HepG2 (cell line): ENCODE measurements at regions not wholly inside any gene's neighbourhood (a gene's known extent, or its start where the extent isn't known, plus 50 kb on each side); places are given as distances from the start of the nearest gene placed in this dataset.

Experiments
- TF ChIP-seq, protein P1 (sequence below), 2 experiments: fragments of 450-650 bp in 1 of 2; sonication (generic) in 1 of 2; formaldehyde crosslinking in 1 of 2; IDR thresholded peaks; 2 replicates each; pipeline versions ENCODE4 v1.6.1 to v1.8.0; 2016 to 2022; ENCODE audit warnings: antibody characterized with exemption in 1 of 2, mild to moderate bottlenecking in 1 of 2, missing genetic modification reagents in 1 of 2
- TF ChIP-seq, protein P2 (sequence below): sonication (generic); formaldehyde crosslinking; IDR thresholded peaks from 2 replicates; pipeline ENCODE4 v1.4.0; 2020; ENCODE audit warnings: missing genetic modification reagents, low read depth, mild to moderate bottlenecking, borderline replicate concordance
- TF ChIP-seq, protein P3 (sequence below): sonication (generic); formaldehyde crosslinking; IDR thresholded peaks from 2 replicates; pipeline ENCODE4 v1.4.0; 2020; ENCODE audit warnings: missing genetic modification reagents

- TF ChIP-seq, protein P1, sequence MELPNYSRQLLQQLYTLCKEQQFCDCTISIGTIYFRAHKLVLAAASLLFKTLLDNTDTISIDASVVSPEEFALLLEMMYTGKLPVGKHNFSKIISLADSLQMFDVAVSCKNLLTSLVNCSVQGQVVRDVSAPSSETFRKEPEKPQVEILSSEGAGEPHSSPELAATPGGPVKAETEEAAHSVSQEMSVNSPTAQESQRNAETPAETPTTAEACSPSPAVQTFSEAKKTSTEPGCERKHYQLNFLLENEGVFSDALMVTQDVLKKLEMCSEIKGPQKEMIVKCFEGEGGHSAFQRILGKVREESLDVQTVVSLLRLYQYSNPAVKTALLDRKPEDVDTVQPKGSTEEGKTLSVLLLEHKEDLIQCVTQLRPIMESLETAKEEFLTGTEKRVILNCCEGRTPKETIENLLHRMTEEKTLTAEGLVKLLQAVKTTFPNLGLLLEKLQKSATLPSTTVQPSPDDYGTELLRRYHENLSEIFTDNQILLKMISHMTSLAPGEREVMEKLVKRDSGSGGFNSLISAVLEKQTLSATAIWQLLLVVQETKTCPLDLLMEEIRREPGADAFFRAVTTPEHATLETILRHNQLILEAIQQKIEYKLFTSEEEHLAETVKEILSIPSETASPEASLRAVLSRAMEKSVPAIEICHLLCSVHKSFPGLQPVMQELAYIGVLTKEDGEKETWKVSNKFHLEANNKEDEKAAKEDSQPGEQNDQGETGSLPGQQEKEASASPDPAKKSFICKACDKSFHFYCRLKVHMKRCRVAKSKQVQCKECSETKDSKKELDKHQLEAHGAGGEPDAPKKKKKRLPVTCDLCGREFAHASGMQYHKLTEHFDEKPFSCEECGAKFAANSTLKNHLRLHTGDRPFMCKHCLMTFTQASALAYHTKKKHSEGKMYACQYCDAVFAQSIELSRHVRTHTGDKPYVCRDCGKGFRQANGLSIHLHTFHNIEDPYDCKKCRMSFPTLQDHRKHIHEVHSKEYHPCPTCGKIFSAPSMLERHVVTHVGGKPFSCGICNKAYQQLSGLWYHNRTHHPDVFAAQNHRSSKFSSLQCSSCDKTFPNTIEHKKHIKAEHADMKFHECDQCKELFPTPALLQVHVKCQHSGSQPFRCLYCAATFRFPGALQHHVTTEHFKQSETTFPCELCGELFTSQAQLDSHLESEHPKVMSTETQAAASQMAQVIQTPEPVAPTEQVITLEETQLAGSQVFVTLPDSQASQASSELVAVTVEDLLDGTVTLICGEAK (IDR thresholded peaks at IDR 0.05), result no peak
- TF ChIP-seq, protein P1 (CRISPR knock-in tag; IDR thresholded peaks at IDR 0.05), result no peak
- TF ChIP-seq, protein P2, sequence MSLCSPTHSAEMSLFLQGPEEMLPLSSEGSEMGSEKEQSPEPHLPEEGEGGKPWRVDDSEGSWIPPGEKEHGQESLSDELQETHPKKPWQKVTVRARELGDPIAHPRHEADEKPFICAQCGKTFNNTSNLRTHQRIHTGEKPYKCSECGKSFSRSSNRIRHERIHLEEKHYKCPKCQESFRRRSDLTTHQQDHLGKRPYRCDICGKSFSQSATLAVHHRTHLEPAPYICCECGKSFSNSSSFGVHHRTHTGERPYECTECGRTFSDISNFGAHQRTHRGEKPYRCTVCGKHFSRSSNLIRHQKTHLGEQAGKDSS (CRISPR knock-in tag), result no peak
- TF ChIP-seq, protein P3, sequence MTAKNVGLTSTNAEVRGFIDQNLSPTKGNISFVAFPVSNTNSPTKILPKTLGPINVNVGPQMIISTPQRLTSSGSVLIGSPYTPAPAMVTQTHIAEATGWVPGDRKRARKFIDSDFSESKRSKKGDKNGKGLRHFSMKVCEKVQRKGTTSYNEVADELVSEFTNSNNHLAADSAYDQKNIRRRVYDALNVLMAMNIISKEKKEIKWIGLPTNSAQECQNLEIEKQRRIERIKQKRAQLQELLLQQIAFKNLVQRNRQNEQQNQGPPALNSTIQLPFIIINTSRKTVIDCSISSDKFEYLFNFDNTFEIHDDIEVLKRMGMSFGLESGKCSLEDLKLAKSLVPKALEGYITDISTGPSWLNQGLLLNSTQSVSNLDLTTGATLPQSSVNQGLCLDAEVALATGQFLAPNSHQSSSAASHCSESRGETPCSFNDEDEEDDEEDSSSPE (CRISPR knock-in tag), result no peak
Observed at GRCh38 chr10:2263561-2263960, 526.2 kb upstream of the ADARB2 start (continued).
